Hematopoietic multipotent progenitor cell treated with erythropoietin and hydrocortisone succinate and interleukin-3 and kit ligand, for 4 days (in vitro differentiated cells): ENCODE measurements at regions not wholly inside any gene's neighbourhood (a gene's known extent, or its start where the extent isn't known, plus 50 kb on each side); places are given as distances from the start of the nearest gene placed in this dataset.
"Not testable (repeated sequence)": the region's sequence is repeated elsewhere in the genome, so short reads cannot be mapped to it uniquely, and the experiment has no call there.

Experiments
- DNase-seq: peaks from one replicate; pipeline ENCODE4 v3.0.0-alpha.2; 2015

DNA sequence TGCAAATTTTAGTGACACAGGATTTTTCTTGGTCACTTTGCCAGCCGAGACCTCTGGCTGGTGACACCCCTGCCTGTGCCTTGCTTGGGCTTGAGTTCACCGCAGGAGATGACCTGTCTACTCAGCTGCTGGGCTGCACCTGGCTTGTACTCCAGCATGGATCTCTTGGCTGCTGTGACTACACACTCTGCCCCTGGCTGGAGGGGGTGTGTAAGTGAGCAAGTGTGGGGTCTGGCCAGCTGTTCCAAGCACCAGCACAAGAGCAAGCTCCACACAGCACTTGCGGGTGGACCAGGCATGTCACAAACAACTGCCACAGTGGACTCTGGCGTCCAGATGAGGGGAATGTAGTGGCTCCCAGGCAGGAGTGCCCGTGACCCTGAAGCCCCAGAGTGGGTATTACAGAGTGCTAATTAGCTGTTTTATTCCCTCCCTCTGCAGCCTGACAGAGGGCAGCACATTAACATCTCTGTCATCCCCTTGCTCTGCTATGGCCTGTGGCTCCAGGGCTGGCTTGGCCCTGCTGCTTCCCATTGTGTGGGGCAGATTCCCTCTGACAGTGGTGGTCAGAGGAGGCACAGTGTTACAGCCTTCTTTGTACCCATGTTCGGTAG is 1387.2 kb downstream of the OLFM4 start:
- DNase-seq: no peak

DNA sequence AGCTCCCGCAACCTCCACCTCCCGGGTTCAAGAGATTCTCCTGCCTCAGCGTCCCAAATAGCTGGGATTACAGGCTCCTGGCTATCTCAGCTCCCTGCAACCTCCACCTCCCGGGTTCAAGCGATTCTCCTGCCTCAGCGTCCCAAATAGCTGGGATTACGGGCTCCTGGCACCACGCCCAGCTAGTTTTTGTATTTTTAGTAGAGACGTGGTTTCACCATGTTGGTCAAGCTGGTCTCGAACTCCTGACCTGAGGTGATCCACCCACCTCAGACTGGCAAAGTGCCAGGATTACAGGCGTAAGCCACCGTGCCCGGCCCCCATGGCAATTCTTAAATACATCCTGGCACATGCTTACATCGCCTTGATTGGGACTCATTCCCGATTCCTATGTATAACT is 1394.3 kb downstream of the OLFM4 start:
- not testable (repeated sequence) for DNase-seq

DNA sequence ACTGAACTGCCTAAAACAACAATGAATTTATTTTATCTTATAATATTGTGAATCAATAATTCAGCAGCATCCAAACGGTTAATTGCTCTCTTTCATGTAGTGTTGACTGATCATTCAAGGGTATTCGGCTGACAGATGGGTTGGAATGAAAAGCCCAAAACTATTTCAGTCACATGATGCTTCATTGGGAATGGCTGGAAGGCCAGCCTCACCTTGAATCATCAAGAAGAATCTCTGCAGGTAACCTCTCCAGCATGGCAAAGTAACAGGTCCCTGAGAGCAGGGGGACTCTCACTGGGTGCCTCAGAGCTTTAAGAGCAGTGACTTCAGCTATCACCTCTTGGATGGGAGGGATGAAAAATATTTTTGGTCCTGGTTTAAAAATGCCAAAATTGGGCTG is 1395.7 kb downstream of the OLFM4 start:
- DNase-seq: no peak

GRCh38 chr13:54433493-54434206 is 1405.0 kb downstream of the OLFM4 start:
- DNase-seq: no peak

- not testable (repeated sequence) for DNase-seq
Measured at GRCh38 chr13:54440853-54441400, 1412.3 kb downstream of the OLFM4 start.

DNA sequence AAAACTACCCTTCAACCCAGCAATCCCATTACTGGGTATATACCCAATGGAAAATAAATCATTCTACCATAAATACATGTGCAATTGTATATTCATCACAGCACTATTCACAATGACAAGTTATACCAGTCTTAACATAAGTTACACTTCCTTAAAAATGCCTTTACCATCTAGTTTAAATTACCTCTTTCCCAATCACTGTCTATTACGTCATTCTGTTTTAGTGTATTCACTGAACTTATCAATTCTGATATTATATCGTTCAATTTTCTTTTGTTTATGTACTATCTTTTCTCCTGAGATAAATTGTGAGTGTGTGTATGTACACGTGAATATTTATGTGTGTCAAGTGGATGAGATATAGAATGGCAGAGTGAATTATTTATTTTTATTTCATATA is 1416.8 kb downstream of the OLFM4 start:
- no peak for DNase-seq

- no peak for DNase-seq
Measured at GRCh38 chr13:54445865-54446264, 1417.3 kb downstream of the OLFM4 start.

DNA sequence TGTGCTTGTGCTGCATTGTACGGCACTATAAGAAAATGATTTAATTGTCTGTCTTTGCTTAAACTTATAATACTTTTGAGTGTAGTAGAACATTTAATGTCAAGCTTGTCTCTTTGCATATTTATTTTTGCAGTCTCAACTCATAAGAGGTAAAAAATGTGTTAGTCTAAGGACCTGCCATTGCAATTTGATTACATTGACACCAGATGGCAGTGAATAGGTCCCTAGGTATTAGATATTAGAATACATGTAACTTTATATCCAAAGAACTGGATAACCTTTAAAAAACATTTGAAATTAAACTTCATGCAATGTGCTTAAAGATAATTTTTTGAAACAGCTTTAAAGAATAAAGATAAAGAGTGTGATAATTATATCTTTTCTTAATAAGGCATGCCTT is 1421.3 kb downstream of the OLFM4 start:
- peak; percentile 3 for DNase-seq

DNA sequence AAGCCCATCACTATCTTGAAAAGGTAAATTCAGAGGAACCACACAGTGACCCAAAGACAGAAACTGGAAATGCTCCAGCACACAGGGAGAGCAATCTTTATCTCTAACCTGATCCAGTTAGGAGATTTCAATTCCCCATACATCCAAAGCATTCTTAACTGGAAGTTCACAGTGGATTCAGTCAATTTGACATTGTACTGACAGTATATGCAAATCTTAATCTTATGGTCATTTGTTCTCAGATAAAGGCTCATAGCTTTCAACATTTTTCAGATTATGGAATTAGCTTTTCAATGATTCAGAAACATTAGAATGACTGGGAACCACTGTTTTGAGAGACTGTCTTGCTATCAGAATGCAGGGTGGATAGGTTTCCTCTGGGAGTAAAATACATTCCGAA is 1455.6 kb downstream of the OLFM4 start:
- DNase-seq: no peak

GRCh38 chr13:54486421-54487166 is 1458.0 kb downstream of the OLFM4 start:
- no peak for DNase-seq

GRCh38 chr13:54489359-54489758 is 1460.7 kb downstream of the OLFM4 start:
- no peak for DNase-seq

GRCh38 chr13:54492995-54493394 is 1464.4 kb downstream of the OLFM4 start:
- DNase-seq: no peak

DNA sequence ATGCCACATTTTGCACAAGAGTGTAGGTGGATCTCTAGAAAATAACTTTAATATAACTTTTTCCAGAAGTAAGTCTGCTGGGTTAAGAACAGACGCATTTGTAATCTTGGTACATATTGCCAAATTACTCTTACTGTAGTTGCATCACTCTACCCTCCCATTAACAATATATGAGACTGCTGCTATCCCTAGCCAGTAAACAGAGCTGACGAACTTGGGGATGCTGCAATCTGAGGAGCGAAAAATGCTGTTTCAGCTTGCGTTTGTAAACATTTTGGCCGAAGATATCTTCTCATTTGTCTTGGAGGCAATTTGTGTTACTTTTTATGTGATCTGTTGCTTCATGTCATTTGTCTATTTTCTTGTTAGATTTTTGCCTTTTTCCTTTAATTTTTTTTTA is 1482.8 kb downstream of the OLFM4 start:
- no peak for DNase-seq

DNA sequence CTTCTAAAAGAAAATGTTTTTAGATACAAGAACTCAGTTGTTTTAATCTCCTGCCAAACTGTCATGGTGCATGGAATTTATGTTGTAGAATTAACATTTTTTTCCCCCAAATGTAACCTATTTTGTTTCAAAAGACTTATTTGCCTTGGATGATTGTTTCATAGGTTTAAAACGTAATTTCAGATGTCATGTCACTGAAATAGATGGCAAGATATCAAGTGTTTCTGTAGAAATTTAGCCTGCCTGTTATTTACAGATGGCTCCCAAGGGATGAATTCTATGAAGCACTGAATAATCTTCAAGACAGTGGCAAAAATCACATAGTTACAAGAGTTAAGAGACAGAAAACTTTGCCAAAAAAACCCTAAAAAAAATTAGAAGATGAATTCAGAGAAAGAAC is 1484.6 kb downstream of the OLFM4 start:
- DNase-seq: no peak

DNA sequence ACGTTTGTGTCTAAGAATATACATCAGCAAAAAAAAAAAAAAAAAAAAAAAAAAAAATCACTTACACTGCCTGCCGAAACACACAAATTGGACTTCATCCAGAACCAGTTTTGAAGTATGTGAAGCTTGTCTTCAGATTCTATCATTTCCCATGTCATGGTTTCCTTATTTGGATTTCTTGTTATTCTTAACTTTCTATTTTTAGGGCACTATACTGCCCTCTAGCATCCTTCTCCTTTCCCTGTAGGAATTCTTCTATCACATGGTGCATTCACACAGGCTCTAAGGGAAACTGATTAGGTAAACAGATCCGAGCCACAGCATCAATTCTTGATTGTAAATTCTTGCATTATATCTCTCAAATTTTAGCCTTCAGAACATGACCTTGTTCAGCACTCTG is 1507.5 kb downstream of the OLFM4 start:
- DNase-seq: no peak

- no peak for DNase-seq
Measured at GRCh38 chr13:54563286-54563685, 1534.7 kb downstream of the OLFM4 start.

GRCh38 chr13:54572037-54572436 is 1543.4 kb downstream of the OLFM4 start:
- DNase-seq: not testable (repeated sequence)

- DNase-seq: no peak
Measured at GRCh38 chr13:54573186-54573585, 1544.6 kb downstream of the OLFM4 start.

DNA sequence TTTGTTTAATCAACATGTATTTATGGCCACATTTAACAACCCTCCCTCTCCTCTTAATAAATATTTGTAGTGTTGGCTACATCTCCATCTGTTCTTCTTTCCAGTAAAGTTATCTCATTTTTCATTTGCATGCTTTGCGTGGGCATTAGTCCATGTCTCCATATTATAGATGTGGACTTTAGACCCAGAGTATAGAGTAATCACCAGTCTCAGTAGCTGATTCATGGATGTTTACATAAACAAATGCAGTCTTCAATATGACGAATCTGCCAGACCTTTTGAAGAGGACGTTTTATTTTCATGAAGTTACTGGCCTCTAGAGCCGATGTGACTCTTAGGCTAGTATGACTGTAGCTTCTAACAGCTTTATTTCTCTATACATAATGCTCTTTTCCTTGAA is 1546.2 kb downstream of the OLFM4 start:
- no peak for DNase-seq

- DNase-seq: no peak
Measured at GRCh38 chr13:54591540-54591939, 1562.9 kb downstream of the OLFM4 start.

DNA sequence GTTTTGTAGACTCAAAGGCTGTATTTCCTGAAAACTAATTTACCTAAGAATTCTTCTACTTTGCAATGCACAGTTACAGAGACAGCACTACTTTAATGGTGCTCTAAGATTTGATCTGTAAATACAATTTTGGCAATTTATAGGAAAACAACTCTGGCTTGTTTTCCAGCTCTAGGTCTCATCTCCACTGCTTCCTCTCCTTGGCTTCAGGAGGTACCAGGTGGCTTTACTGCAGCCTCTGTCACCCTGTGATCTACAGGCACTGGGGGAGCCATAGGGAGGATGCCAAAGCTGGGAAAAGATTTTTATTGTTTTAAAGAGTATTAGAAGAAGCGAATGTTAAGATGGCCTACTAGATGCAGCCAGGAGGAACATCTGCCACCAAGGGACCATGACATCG is 1563.6 kb downstream of the OLFM4 start:
- DNase-seq: no peak

- DNase-seq: no peak
Measured at GRCh38 chr13:54593504-54593903, 1564.9 kb downstream of the OLFM4 start.

DNA sequence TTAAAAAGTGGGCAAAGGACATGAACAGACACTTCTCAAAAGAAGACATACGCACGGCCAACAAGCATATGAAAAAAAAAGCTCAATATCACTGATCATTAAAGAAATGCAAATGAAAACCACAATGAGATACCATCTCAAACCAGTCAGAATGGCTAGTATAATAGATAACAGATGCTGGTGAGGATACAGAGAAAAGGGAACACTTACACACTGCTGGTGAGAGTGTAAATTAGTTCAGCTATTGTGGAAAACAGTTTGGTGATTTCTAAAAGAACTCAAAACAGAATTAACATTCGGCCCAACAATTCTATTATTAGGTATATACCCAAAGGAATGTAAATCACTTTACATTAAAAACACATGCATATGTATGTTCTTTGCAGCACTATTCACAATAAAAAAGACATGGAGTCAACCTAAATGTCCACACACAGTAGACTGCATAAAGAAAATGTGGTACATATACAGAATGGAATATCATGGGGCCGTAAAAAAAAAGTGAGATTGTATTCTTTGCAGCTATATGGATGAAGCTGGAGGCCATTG is 1569.0 kb downstream of the OLFM4 start:
- DNase-seq: no peak

- no peak for DNase-seq
Measured at GRCh38 chr13:54599413-54599812, 1570.8 kb downstream of the OLFM4 start.
